ENCODE measurements at regions not wholly inside any gene's neighbourhood (a gene's known extent, or its start where the extent isn't known, plus 50 kb on each side); places are given as distances from the start of the nearest gene placed in this dataset.
"Not testable (repeated sequence)": the region's sequence is repeated elsewhere in the genome, so short reads cannot be mapped to it uniquely, and the experiment has no call there.

DNA sequence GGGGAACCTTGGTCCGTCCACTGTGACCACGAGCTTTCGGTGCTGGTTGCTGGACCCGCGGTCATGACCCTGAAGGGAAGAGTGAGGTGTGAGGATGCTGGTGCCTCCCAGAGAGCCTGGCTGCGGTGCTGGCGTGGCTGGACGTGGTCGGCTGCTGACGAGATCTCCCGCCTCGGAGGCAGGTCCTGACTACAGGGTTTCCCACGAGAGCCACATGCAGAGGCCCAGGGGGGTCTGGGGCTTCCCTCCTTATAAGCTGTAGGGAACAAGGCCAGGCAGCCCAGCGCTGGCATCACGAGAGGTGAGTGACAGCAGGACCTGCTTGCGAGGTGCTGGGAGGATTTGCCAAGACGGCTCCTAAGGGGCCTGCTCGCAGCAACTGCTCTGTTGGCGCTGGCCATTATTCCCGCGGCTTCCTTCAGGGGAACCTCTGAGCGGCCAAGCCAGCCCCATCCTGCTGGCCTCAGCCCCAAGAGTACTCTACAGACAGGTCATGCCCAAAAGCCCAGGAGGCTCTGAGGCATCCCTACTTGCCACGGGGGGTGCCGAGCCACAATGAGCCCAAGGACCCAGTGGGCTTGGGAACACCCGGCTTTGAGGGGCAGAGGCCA, 134.8 kb downstream of the FOXL1 start:
- DNase-seq (ENCODE audit: low read depth) = no peak

DNA sequence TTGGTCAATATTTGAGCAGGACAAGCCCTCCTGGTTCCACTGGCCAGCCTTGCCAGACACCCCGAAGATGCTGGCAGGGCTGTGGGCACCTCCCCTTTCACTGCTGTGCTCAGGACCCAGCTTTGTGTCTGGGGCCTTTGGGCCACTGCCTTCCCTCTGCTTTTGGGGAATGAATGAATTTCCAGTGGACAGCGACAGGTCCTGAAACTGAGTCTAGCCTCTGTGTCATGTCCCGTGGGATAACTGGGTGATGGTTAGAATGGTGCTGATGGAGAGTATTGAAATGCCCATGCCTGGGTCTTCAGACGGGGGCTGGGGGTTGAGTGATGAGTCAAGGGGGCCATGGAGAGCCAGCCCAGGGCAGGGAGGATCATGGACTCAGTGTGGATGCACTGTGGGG, 135.8 kb downstream of the FOXL1 start:
- no peak for DNase-seq (ENCODE audit: low read depth)

DNA sequence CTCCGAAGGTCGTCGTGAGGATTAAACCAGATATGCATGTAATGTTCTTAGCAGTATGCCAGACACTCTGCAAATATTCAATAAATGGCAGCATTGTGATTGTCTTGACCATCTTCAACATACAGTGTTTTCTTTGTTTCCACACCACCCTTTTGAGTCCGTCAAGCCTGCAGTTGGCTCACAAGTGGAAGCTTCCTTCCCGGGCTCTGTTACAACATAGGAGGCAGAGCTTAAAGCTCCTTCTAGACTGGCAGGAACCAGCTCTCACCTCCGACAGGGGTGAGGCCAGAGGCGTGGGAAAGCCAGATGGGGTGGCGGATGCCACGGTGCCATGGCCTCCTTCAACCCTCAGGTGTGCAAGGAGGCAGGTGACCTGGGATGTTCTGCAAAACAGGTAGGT, 138.3 kb downstream of the FOXL1 start:
- DNase-seq (ENCODE audit: low read depth) = no peak

DNA sequence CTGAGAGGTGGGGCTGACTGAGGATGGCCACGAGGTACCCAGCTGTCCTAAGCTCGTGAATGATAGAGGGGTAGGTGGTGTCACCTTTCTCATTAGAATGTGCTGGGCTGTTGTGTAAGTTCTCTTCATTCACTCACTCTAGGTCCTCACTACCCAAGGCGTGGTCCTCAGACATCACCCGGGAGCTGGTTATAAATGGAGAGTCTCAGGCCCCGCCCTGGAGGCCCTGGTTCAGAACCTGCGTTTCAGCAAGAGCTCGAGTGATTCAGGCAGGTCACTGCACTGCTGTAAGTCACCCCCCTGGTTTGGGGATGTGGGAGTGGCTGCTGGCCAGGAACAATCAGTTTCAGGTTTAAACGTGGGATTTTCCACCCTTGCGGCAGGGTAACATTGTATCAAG, 139.8 kb downstream of the FOXL1 start:
- DNase-seq (ENCODE audit: low read depth) = peak; percentile 64

DNA sequence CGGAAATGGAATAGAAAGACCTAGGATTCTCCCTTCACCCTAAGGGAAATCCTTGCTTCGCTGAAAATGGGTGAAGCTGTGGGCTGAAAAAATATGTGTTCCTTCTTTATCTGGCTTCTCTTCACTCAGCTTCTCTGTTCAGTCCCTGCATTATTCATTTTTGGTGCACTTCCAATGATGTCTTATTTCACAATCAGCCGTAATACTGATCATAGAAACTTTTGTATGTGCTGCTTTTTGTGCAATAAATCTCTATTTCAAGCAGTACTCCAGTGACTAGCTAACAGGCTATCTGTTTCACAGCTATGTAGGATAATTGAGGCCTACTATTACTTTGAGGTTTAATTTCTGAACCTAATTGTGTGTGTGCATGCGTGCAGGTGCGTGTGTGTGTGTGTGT, 144.6 kb downstream of the FOXL1 start:
- DNase-seq (ENCODE audit: low read depth) = no peak

DNA sequence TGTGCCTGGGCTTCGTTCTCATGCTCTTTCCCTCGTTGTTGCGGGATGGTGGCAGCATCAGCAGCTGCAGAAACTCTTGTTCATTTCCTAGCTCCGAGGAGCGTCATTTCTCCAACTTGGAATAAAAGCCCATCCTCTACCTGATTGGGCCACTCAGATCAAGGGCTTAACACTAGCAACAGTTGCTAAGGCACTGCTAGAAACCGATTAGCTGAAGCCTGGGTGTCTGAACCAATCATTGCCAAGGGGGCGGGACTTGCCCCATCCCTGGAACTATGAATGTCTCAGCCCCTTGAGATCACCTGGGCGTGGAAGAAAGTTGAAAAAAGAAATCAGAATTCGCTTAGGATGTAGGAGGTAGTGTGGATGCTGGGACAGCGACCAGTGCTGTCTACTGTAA, 145.3 kb downstream of the FOXL1 start:
- no peak for DNase-seq (ENCODE audit: low read depth)

DNA sequence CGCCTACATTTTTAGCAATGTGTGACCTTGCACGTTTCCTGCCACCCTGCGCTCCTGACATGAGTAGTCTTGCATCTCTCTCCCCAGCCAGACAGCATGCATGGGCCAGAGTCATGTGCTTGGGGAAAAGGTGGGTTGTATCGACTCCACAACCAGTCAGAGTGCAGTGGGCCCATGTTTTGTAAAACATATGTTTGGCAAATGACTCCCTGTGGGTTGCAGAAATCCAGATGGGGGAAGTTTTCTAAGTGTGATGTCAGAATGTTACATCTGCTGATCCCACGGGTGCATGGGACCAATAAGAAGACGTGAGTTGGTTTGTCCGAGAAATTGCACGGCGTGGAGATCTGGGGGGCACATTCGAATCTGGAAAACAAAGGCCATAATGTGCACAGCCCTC, 147.1 kb downstream of the FOXL1 start:
- DNase-seq (ENCODE audit: low read depth) = no peak

DNA sequence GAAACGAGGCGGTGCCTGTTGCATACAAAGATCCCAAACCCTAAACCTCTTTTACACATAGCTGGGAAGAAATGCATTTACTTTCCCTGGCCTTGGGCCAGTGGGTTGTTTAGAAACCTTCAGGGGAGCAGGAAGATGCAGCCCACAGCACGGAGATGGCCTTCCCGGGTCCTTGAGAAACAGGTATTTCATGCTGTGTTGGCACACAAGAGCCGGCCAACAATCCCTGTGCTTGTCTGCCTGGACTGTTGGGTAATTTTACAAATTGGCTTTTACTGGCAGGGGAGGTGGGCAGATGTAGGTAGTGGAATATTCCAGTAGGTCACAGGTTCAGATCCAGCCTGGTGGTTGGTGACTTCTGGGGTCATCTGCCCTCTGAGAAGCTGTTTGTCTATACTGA, 148.0 kb downstream of the FOXL1 start:
- no peak for DNase-seq (ENCODE audit: low read depth)

DNA sequence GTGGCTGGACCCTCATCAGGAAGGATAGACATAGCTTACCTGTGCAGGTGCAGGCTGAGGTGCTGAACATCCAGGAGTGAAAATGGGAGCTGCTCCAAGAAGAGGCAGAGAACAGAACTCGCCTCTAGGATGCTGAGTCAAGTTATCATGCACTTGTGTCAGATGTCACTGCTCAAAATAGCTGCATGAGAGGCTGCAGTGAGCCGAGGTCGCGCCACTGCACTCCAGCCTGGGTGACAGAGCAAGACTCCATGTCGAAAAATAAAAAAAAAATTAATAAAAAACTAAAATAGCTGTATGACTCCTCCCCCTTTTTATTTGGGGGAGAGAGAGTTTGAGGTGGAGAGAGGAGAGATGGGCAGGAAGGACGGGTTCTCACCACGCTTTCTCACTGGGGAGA, 148.8 kb downstream of the FOXL1 start:
- no peak for DNase-seq (ENCODE audit: low read depth)

DNA sequence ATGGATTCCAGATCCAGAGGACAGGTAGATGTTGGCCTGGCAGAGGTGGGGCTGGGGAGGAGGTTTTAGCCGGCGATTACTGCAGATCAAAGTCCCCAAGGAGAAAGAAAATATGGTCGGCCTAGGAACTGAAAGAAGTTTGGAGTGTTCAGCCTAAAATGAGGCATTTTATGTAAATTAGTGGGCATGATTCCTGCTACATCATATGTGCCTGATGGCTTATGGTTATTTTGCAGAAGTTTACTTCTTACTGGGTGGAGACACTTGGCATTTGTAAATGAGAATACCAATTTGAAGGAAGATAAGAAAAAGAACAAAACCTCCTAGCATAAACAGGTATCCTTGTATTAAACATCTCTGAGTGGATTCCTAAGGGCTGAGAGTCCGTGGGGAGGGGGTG, 149.3 kb downstream of the FOXL1 start:
- DNase-seq (ENCODE audit: low read depth) = no peak

DNA sequence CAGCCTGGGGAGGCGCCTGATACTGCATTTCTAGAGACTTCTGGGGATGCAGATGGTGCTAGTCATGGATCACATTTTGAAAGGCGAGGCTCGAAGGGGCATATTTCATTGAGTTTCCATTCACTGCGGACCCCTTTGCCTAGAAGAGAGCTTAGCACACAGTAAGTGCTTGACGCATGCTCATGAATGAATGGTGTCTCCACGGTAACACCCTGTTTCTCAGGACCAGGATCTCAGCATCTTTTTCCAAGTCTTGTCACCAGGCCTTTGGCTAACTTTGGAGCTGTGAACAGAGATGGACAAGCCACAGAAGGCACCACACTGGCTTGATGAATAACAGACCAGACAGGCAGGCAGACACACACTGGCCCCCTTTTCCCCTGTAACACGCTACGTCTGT, 151.3 kb downstream of the FOXL1 start:
- DNase-seq (ENCODE audit: low read depth) = no peak

DNA sequence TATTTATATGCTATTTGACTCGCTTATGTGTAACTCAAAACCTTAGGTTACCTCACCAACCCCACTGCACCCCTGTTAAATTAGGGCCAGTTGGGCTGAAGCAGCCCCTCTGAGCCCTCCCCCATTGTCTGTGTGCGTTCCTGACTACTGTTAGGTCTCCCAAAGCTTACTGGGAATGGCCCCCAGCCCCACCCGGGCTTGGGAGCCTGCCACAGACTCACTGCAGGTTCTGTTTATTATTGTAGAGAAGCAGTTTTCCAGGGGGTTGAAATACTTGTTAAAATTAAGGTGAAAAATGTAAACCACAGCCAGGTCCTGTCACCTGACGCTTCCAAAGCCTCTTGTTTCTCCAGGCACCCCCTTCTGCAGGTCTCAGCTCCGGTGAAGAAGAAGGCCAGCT, 151.7 kb downstream of the FOXL1 start:
- DNase-seq (ENCODE audit: low read depth) = no peak

DNA sequence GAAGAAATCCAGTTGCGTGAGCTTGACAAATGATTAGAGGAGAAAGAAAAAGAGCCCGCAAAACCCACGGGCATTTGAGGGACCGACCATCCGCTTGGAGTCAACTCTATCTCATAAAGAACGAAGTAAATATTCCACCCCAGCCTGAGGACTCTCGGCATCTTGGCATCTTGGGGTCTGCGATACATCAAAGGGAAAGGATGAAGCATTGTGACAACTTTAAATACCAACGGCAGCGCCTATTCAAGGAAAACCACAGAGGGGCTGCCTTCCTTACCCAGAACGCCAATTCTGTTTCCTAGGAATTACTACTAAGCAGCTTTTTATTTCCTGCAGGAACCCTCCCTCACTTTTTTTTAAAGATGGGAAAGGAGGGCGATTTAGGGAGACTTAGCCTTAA, 152.2 kb downstream of the FOXL1 start:
- DNase-seq (ENCODE audit: low read depth) = no peak

DNA sequence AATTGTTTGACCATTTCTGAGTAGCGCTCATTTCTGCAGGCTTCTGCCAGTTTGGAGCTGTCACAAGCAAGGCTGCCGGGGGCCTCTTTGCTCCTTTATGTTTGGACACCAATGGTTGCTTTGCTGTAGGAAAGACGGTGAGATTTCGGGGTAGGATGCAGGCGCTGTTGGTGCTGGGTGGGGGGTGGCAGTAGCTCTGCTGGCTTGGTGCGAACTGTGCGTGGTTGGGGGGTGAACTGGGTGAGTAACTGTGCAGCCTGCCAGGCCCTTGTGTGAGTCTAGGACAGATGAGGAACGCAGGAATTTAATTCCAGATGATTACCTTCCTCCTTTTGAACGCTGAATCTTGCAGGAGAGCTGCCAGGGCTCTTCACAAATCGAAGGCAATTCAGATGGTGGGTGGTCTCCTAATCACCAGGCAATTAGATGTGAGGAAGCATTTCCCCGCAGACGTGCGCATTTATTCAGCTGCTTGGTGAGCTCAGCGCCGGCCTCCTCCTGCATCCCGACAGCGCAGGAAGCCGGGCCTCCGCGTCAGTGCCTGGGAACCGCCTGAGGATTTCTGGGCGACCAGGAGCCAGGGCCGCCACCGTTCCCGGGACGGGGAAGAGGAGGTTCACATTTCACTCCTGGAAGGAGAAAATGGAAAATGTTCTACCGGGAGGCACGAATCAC, 154.4 kb downstream of the FOXL1 start:
- DNase-seq (ENCODE audit: low read depth) = no peak

DNA sequence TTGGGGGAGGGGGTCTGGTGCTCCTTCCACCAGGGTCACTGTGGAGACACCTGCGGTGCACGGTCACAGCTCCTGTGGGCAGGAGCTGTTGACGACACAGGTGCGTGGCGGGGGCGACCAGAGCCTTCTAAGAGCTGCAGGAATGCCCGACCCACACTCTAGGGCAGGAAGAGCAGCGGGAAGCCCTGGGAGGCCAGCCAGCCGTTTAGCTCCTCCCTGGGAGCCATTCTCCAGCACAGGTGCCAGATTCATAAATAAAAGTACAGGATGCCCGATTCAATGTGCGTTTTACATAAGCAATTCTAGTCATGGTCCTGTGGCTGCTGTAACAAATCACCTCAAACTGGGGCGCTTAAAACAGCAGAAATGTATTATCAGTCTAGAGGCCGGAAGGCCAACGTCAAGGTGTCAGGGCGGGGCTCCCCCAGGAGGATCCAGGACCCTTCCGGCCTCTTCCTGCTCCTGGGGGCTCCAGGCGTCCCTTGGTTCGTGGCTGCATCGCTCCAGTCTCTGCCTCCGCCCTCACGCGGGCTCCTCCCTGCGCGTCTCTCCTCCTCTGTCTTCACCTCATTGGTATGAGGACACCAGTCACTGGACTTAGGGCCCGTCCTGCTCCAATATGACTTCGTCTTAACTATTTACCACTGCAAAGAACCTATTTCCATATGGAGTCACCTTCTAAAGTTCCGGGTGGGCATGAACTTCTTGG, 155.4 kb downstream of the FOXL1 start:
- DNase-seq (ENCODE audit: low read depth) = no peak

DNA sequence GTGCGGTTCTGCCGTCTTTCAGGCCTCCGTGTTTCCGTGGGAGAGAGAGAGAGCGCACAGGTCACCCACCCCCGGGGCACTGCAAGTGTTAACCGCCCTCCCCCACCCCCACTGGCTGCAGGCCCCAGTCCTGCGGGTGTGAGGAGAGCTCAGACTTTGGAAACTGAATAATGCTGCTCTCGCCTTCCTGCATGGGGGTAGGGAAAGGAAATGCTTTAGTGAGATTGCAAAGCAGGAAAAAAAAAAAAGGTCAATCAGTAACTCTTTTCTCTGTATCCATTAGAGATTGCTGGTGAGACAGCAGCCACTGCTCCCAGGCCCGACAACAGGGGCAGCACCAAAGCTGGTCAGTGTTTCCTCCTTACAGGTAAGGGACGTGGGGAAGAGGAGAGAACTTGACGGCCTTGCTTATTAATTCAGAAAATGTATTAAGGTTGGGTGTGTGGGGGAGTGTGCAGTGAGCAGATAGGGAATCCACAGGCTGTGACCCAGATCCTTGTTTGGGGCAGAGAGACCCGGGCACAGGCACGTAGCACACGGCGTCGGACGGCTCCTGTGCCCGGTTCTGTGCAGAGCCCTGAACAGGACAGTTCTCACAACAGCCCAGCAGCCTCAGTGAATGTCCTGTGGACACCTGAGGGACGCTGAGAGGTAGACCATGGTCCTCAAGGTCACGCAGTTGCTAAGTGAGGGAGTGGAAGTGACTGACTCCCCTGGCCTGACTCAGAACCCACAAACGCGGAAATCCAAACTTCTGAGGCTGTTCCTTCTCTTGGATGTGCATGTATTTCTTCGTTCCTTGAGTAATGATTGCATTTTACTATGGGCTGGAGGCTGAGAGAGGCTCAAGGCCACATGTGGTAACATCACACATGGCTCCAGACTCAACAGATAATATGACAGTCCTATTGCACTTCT, 156.5 kb downstream of the FOXL1 start:
- no peak for DNase-seq (ENCODE audit: low read depth)

DNA sequence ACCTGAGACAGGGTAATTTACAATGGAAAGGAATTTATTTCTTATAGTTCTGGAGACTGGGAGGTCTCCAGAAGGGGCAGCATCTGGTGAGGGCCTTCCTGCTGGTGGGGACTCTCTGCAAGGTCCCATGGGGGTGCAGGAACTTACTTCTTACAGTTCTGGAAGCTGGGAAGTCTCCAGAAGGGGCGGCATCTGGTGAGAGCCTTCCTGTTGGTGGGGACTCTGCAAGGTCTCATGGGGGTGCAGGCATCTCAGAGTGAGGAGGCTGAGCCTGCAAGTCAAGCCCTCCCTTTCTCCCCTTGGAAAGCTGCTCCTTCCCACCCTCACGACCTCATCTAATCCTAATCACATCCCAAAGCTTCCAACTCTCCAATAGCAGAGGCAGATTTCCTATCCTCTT, 157.4 kb downstream of the FOXL1 start:
- no peak for DNase-seq (ENCODE audit: low read depth)

DNA sequence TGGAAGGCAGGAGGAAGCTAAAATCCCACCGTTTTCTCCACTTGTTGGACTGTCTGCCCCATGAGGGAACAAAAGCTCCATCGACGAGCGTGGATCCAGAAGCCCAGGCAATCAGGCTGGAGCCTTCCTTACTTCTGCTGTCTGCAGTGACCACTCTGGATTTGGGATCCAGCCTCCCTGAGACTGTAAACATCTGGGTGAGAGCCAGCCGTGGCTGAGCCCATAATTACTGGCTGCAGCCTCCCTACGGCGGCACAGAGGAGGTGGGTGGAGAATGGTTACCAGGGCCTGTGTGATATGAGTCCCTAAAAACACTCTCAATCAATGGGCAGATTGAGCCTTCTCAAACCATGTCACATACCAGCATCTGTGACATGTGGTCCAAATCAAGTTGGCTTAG, 158.2 kb downstream of the FOXL1 start:
- no peak for DNase-seq (ENCODE audit: low read depth)

DNA sequence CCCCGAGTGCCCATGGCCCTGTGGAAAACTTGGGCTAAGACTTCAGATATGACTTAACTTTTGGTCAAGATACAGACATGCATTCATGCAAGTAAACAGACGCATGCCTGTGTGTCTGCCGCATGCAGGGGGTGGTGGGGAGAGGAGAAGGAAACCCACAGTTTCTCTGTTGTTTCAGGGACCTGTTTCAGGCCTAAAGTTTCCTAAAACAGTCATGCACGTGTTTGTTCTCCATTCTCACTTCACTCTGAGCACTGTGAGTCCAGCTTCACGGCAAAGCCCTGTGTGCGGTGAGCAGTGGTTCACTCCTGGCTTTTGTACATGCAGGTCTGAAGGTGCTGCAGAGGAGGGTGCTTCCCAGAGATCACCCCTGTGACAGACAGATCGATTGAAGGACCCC, 158.7 kb downstream of the FOXL1 start:
- no peak for DNase-seq (ENCODE audit: low read depth)

DNA sequence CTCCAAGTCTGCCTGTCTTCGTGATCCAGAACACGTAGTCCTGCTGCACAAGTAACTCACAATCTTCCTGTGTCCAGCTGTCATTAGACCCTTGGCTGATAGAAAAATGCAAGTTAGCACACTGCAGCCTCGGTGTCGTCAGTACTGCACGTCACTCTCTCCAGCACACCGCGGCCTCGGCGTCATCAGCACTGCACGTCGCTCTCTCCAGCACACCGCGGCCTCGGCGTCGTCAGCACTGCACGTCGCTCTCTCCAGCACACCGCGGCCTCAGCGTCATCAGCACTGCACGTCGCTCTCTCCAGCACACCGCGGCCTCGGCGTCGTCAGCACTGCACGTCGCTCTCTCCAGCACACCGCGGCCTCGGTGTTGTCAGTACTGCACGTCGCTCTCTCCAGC, 160.0 kb downstream of the FOXL1 start:
- DNase-seq (ENCODE audit: low read depth) = not testable (repeated sequence)

DNA sequence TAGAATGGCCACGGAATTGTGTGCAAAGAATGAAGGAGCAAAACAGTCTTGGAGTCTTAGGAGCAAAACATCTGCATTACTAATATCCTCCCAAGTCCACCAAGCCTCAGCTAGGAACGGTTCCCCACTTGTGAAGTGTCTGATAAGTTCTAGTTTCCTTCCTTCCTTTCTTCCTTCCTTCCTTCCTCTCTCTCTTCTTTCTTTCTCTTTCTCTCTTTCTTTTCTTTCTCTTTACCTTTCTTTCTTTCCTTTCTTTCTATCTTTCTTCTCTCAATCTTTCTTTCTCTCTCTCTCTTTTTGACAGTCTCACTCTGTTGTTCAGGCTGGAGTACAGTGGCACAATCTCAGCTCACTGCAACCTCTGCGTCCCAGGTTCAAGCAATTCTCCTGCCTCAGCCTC, 160.8 kb downstream of the FOXL1 start:
- no peak for DNase-seq (ENCODE audit: low read depth)

DNA sequence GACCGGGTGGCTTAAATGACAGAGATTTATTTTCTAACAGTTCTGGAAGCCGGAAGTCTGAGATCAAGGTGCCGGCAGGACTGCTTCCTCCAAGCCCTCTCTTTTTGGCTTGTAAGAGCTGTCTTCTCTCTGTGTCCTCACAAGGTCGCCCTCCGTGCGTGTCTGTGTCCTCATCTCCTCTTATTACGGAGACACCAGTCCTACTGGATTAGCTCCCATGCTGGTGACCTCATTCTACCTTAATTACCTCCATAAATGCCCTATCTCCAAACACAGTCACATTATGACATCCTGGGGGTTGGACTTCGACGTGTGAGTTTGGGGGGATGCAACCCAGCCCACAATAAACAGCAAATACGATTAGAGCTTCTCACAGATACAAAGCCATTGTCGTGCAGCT, 161.5 kb downstream of the FOXL1 start:
- DNase-seq (ENCODE audit: low read depth) = no peak
